Dendritic cell treated with granulocyte-macrophage colony-stimulating factor and Interleukin-4, amounts not matched to agents 40 ng/mL and 50 ng/mL, for 4 days (primary cell): ENCODE measurements at regions not wholly inside any gene's neighbourhood (a gene's known extent, or its start where the extent isn't known, plus 50 kb on each side); places are given as distances from the start of the nearest gene placed in this dataset.
A peak's percentile ranks its signal among the peaks of the same experiment; 100 is the strongest.
"Not testable (repeated sequence)": the region's sequence is repeated elsewhere in the genome, so short reads cannot be mapped to it uniquely, and the experiment has no call there.

ENCODE experiments used
- H3K27ac Mint-ChIP-seq: one replicate; pipeline ENCODE4 v1.8.0; 2022; ENCODE audit warnings: mild to moderate bottlenecking, mixed read lengths
- H3K27me3 Mint-ChIP-seq: one replicate; pipeline ENCODE4 v1.8.0; 2022; ENCODE audit warnings: mild to moderate bottlenecking, mixed read lengths
- H3K36me3 Mint-ChIP-seq: one replicate; pipeline ENCODE4 v1.8.0; 2022; ENCODE audit warnings: low read depth, mixed read lengths
- H3K4me1 Mint-ChIP-seq: one replicate; pipeline ENCODE4 v1.8.0; 2022; ENCODE audit warnings: low read depth, mixed read lengths
- H3K4me3 Mint-ChIP-seq: one replicate; pipeline ENCODE4 v1.8.0; 2022; ENCODE audit warnings: mild to moderate bottlenecking, moderate library complexity, mixed read lengths
- H3K9me3 Mint-ChIP-seq: one replicate; pipeline ENCODE4 v1.8.0; 2022; ENCODE audit warnings: mixed read lengths
- intact Hi-C: fragments of 100-400 bp; cut with micrococcal nuclease; formaldehyde crosslinking; loops from one replicate; pipeline ENCODE4 v1.15.0; 2022

- no peak overlapping the region for H3K4me3 Mint-ChIP-seq
- H3K9me3 Mint-ChIP-seq: no peaks in the 10 kb centered on the region
- no peaks in the 10 kb centered on the region for H3K36me3 Mint-ChIP-seq
- H3K27me3 Mint-ChIP-seq: no peaks in the 10 kb centered on the region
- intact Hi-C loops: no loop called here
- no peak overlapping the region for H3K27ac Mint-ChIP-seq
- no peaks in the 10 kb centered on the region for H3K4me1 Mint-ChIP-seq
Observed at GRCh38 chr17:31691251-31691905, 167.7 kb downstream of the COPRS start.

GRCh38 chr17:31690151-31690551 lies 168.9 kb downstream of the COPRS start:
- H3K4me3 Mint-ChIP-seq: no peak overlapping the region
- no peaks in the 10 kb centered on the region for H3K27me3 Mint-ChIP-seq
- H3K36me3 Mint-ChIP-seq: no peaks in the 10 kb centered on the region
- H3K27ac Mint-ChIP-seq: no peak overlapping the region
- no peaks in the 10 kb centered on the region for H3K9me3 Mint-ChIP-seq
- H3K4me1 Mint-ChIP-seq: no peaks in the 10 kb centered on the region
- intact Hi-C loops: no loop called here

GRCh38 chr17:31688701-31689100 lies 170.3 kb downstream of the COPRS start:
- H3K36me3 Mint-ChIP-seq: no peaks in the 10 kb centered on the region
- H3K4me1 Mint-ChIP-seq: no peaks in the 10 kb centered on the region
- peaks cover 1% of the 10 kb centered on the region for H3K27me3 Mint-ChIP-seq
- H3K27ac Mint-ChIP-seq: no peak overlapping the region
- no peak overlapping the region for H3K4me3 Mint-ChIP-seq
- intact Hi-C loops: no loop called here
- H3K9me3 Mint-ChIP-seq: no peaks in the 10 kb centered on the region

GRCh38 chr17:31687505-31688126 lies 171.4 kb downstream of the COPRS start:
- Mint-ChIP-seq H3K36me3 (no peaks in the 10 kb centered on the region), H3K4me1 (no peaks in the 10 kb centered on the region), H3K9me3 (no peaks in the 10 kb centered on the region), H3K4me3 (no peak overlapping the region), H3K27me3 (peaks cover 3% of the 10 kb centered on the region), H3K27ac (no peak overlapping the region)
- intact Hi-C loops: no loop called here

GRCh38 chr17:31686495-31686894 lies 172.5 kb downstream of the COPRS start:
- H3K36me3 Mint-ChIP-seq: no peaks in the 10 kb centered on the region
- H3K27me3 Mint-ChIP-seq: peaks cover 3% of the 10 kb centered on the region
- intact Hi-C loops: no loop called here
- H3K4me1 Mint-ChIP-seq: no peaks in the 10 kb centered on the region
- H3K27ac Mint-ChIP-seq: no peak overlapping the region
- no peaks in the 10 kb centered on the region for H3K9me3 Mint-ChIP-seq
- no peak overlapping the region for H3K4me3 Mint-ChIP-seq

- Mint-ChIP-seq H3K36me3 (no peaks in the 10 kb centered on the region), H3K9me3 (no peaks in the 10 kb centered on the region), H3K27me3 (peaks cover 8% of the 10 kb centered on the region), H3K4me1 (peaks cover 8% of the 10 kb centered on the region), H3K27ac (no peak overlapping the region), H3K4me3 (no peak overlapping the region)
- intact Hi-C loops: no loop called here
Observed at GRCh38 chr17:31684901-31685300, 174.1 kb downstream of the COPRS start.

GRCh38 chr17:31680126-31680525 lies 178.9 kb downstream of the COPRS start:
- H3K9me3 Mint-ChIP-seq: no peaks in the 10 kb centered on the region
- peaks cover 8% of the 10 kb centered on the region for H3K27me3 Mint-ChIP-seq
- intact Hi-C loops: no loop called here
- peak overlapping the region; percentile 15 for H3K27ac Mint-ChIP-seq
- peaks cover 20% of the 10 kb centered on the region for H3K4me1 Mint-ChIP-seq
- H3K4me3 Mint-ChIP-seq: no peak overlapping the region
- no peaks in the 10 kb centered on the region for H3K36me3 Mint-ChIP-seq

GRCh38 chr17:31679667-31680066 lies 179.4 kb downstream of the COPRS start:
- peak overlapping the region; percentile 15 for H3K27ac Mint-ChIP-seq
- H3K4me1 Mint-ChIP-seq: peaks cover 20% of the 10 kb centered on the region
- no peaks in the 10 kb centered on the region for H3K9me3 Mint-ChIP-seq
- H3K4me3 Mint-ChIP-seq: no peak overlapping the region
- intact Hi-C loops: no loop called here
- no peaks in the 10 kb centered on the region for H3K36me3 Mint-ChIP-seq
- peaks cover 12% of the 10 kb centered on the region for H3K27me3 Mint-ChIP-seq

- intact Hi-C loops: no loop called here
- no peak overlapping the region for H3K4me3 Mint-ChIP-seq
- no peaks in the 10 kb centered on the region for H3K9me3 Mint-ChIP-seq
- peaks cover 20% of the 10 kb centered on the region for H3K4me1 Mint-ChIP-seq
- no peak overlapping the region for H3K27ac Mint-ChIP-seq
- peaks cover 9% of the 10 kb centered on the region for H3K27me3 Mint-ChIP-seq
- H3K36me3 Mint-ChIP-seq: no peaks in the 10 kb centered on the region
Observed at GRCh38 chr17:31678431-31678830, 180.6 kb downstream of the COPRS start.

- Mint-ChIP-seq H3K9me3 (no peaks in the 10 kb centered on the region), H3K36me3 (no peaks in the 10 kb centered on the region), H3K4me1 (peaks cover 20% of the 10 kb centered on the region), H3K27ac (no peak overlapping the region), H3K27me3 (peaks cover 11% of the 10 kb centered on the region), H3K4me3 (no peak overlapping the region)
- intact Hi-C loops: no loop called here
Observed at GRCh38 chr17:31677681-31678080, 181.4 kb downstream of the COPRS start.

GRCh38 chr17:31677036-31677435 lies 182.0 kb downstream of the COPRS start:
- intact Hi-C loops: no loop called here
- peaks cover 20% of the 10 kb centered on the region for H3K4me1 Mint-ChIP-seq
- no peaks in the 10 kb centered on the region for H3K9me3 Mint-ChIP-seq
- peaks cover 16% of the 10 kb centered on the region for H3K27me3 Mint-ChIP-seq
- no peak overlapping the region for H3K27ac Mint-ChIP-seq
- no peak overlapping the region for H3K4me3 Mint-ChIP-seq
- no peaks in the 10 kb centered on the region for H3K36me3 Mint-ChIP-seq

GRCh38 chr17:31675392-31675791 lies 183.7 kb downstream of the COPRS start:
- H3K36me3 Mint-ChIP-seq, H3K9me3 Mint-ChIP-seq, H3K27ac Mint-ChIP-seq, H3K4me3 Mint-ChIP-seq, intact Hi-C loops: not testable (repeated sequence)
- H3K27me3 Mint-ChIP-seq: peaks cover 19% of the 10 kb centered on the region
- H3K4me1 Mint-ChIP-seq: peaks cover 18% of the 10 kb centered on the region

GRCh38 chr17:31674717-31675349 lies 184.2 kb downstream of the COPRS start:
- Mint-ChIP-seq H3K36me3 (no peaks in the 10 kb centered on the region), H3K9me3 (no peaks in the 10 kb centered on the region), H3K4me1 (peaks cover 12% of the 10 kb centered on the region), H3K27ac (no peak overlapping the region), H3K4me3 (no peak overlapping the region), H3K27me3 (peaks cover 18% of the 10 kb centered on the region)
- intact Hi-C loops: no loop called here

- H3K4me1 Mint-ChIP-seq: peaks cover 7% of the 10 kb centered on the region
- no peaks in the 10 kb centered on the region for H3K36me3 Mint-ChIP-seq
- no peak overlapping the region for H3K4me3 Mint-ChIP-seq
- no peak overlapping the region for H3K27ac Mint-ChIP-seq
- intact Hi-C loops: no loop called here
- no peaks in the 10 kb centered on the region for H3K9me3 Mint-ChIP-seq
- peaks cover 18% of the 10 kb centered on the region for H3K27me3 Mint-ChIP-seq
Observed at GRCh38 chr17:31674305-31674704, 184.7 kb downstream of the COPRS start.
